Keratinocyte (primary cell): ENCODE measurements at regions not wholly inside any gene's neighbourhood (a gene's known extent, or its start where the extent isn't known, plus 50 kb on each side); places are given as distances from the start of the nearest gene placed in this dataset.

Experiments
- EZH2 ChIP-seq: IDR thresholded peaks from one replicate; pipeline ENCODE4 v1.6.1; 2012; ENCODE audit warnings: inconsistent platforms, mild to moderate bottlenecking, low read length, moderate library complexity
- TF ChIP-seq, protein P1 (sequence below), 3 experiments: IDR thresholded peaks in 1 of 3; conservative IDR thresholded peaks in 1 of 3; optimal IDR thresholded peaks in 1 of 3; 2 replicates in 2 of 3; 3 replicates in 1 of 3; pipeline versions ENCODE3 to v1.5.1; 2011; ENCODE audit warnings: low read length in 3 of 3, mild to moderate bottlenecking in 3 of 3, moderate library complexity in 2 of 3, control low read depth in 1 of 3, inconsistent platforms in 1 of 3; ENCODE audit not compliant: insufficient read depth in 2 of 3; ENCODE audit errors: extremely low read depth in 1 of 3

DNA sequence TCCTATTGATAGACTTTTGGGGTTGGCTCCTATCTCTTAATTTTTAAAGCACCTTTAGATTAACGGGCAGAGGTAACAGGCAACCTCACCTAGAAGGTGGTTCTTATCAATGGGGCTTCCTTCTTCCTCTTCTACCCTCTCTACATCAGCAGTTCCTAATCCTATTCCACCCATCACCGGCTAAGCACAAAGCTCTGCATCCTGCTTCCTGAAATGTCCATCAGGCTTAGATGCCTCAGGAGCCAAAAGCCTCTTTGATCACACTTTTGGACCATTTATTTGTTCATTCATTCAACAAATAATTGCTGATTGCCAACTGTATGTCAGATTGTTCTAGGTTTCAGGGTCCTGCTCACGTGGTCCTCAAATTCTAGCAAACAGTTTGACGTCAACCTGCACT lies 586.0 kb downstream of the TOX3 start:
- TF ChIP-seq, protein P1, sequence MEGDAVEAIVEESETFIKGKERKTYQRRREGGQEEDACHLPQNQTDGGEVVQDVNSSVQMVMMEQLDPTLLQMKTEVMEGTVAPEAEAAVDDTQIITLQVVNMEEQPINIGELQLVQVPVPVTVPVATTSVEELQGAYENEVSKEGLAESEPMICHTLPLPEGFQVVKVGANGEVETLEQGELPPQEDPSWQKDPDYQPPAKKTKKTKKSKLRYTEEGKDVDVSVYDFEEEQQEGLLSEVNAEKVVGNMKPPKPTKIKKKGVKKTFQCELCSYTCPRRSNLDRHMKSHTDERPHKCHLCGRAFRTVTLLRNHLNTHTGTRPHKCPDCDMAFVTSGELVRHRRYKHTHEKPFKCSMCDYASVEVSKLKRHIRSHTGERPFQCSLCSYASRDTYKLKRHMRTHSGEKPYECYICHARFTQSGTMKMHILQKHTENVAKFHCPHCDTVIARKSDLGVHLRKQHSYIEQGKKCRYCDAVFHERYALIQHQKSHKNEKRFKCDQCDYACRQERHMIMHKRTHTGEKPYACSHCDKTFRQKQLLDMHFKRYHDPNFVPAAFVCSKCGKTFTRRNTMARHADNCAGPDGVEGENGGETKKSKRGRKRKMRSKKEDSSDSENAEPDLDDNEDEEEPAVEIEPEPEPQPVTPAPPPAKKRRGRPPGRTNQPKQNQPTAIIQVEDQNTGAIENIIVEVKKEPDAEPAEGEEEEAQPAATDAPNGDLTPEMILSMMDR (optimal IDR thresholded peaks at IDR 0.05 in 1 of 3, IDR thresholded peaks at IDR 0.05 in 1 of 3, conservative IDR thresholded peaks at IDR 0.05 in 1 of 3; ENCODE audit: extremely low read depth in 1 of 3, insufficient read depth in 2 of 3, low read length in 3 of 3) = no peak
- TF ChIP-seq EZH2 = no peak
